OCI-LY7 (cell line): ENCODE measurements at regions not wholly inside any gene's neighbourhood (a gene's known extent, or its start where the extent isn't known, plus 50 kb on each side); places are given as distances from the start of the nearest gene placed in this dataset.

Experiments
- BruUV-seq: library from RNA; stranded (reverse); fragments of 400-500 nt; replicated peaks from 2 replicates; lab custom pipeline; 2021; lab: Mats Ljungman, UMichigan
- CTCF ChIA-PET: fragments of 300-600 bp; sonication (Branson Sonifier 250); formaldehyde crosslinking; loops from one replicate; lab custom pipeline; 2022; ENCODE audit warnings: antibody characterized with exemption; ENCODE audit not compliant: unreplicated experiment; lab: Charles Lee
- POLR2A ChIA-PET: fragments of 300-600 bp; sonication (Branson Sonifier 250); formaldehyde crosslinking; loops from one replicate; lab custom pipeline; 2022; ENCODE audit warnings: antibody characterized with exemption; lab: Charles Lee
- DNase-seq: peaks from one replicate; pipeline ENCODE4 v3.0.0-alpha.2; 2015; ENCODE audit warnings: low spot score
- H2AFZ ChIP-seq: fragments of 200-600 bp; sonication (generic), shearing (Covaris generic); 2 replicates; pipeline ENCODE4 v1.6.1; 2014; ENCODE audit warnings: mild to moderate bottlenecking, antibody characterized with exemption, low read length, moderate library complexity
- H3K27ac ChIP-seq: fragments of 200-600 bp; sonication (generic); 2 replicates; pipeline ENCODE4 v1.5.1; 2014; ENCODE audit warnings: mixed run types, low read depth, mild to moderate bottlenecking, moderate library complexity, low read length, inconsistent platforms; ENCODE audit not compliant: poor library complexity, severe bottlenecking
- H3K36me3 ChIP-seq: fragments of 200-600 bp; sonication (generic); 2 replicates; pipeline ENCODE4 v1.6.1; 2014; ENCODE audit warnings: mild to moderate bottlenecking, antibody characterized with exemption, low read length, moderate library complexity, mixed read lengths; ENCODE audit not compliant: insufficient read depth
- H3K4me1 ChIP-seq: fragments of 200-600 bp; sonication (generic); 2 replicates; pipeline ENCODE4 v1.5.1; 2014; ENCODE audit warnings: mild to moderate bottlenecking, low read length; ENCODE audit not compliant: insufficient read depth, poor library complexity, severe bottlenecking
- H3K4me2 ChIP-seq: fragments of 200-600 bp; sonication (generic); 2 replicates; pipeline ENCODE4 v1.6.1; 2014; ENCODE audit warnings: mild to moderate bottlenecking, low read length
- H3K4me3 ChIP-seq: fragments of 200-600 bp; sonication (generic); 2 replicates; pipeline ENCODE4 v1.5.1; 2014; ENCODE audit warnings: mild to moderate bottlenecking, low read depth, low read length; ENCODE audit not compliant: poor library complexity, severe bottlenecking
- H3K79me2 ChIP-seq: fragments of 200-600 bp; sonication (generic); 2 replicates; pipeline ENCODE4 v1.6.1; 2016; ENCODE audit warnings: low read depth, mild to moderate bottlenecking, low read length, moderate library complexity, mixed read lengths; ENCODE audit not compliant: insufficient read depth
- H3K9me2 ChIP-seq: fragments of 200-600 bp; sonication (generic); 2 replicates; pipeline ENCODE4 v1.6.1; 2016; ENCODE audit warnings: mild to moderate bottlenecking, low read length, mixed read lengths; ENCODE audit not compliant: insufficient read depth
- H3K9me3 ChIP-seq: fragments of 200-600 bp; sonication (generic); 2 replicates; pipeline ENCODE4 v1.6.1; 2014; ENCODE audit warnings: mild to moderate bottlenecking, mixed run types, low read length, mixed read lengths
- H4K20me1 ChIP-seq: fragments of 200-600 bp; sonication (generic); 2 replicates; pipeline ENCODE4 v1.6.1; 2014; ENCODE audit warnings: mild to moderate bottlenecking, antibody characterized with exemption, low read length, moderate library complexity, mixed read lengths; ENCODE audit not compliant: insufficient read depth
- CTCF ChIP-seq: fragments of 200-600 bp; sonication (generic); conservative IDR thresholded peaks from 2 replicates; pipeline ENCODE4 v1.5.1; 2014; ENCODE audit warnings: mild to moderate bottlenecking, antibody characterized with exemption, low read length, moderate library complexity, mixed read lengths
- EZH2phosphoT487 ChIP-seq: fragments of 200-600 bp; sonication (generic); IDR thresholded peaks from 2 replicates; pipeline ENCODE4 v1.6.1; 2018; ENCODE audit warnings: low read depth, borderline replicate concordance, mild to moderate bottlenecking, mixed run types, antibody characterized with exemption, low read length, moderate library complexity, mixed read lengths
- intact Hi-C: fragments of 100-400 bp; cut with micrococcal nuclease; formaldehyde crosslinking; loops from one replicate; pipeline ENCODE4 v1.10.0; 2022; ENCODE audit not compliant: unreplicated experiment

- POLR2A ChIA-PET = no interaction called here
- no peak overlapping the region for H3K4me2 ChIP-seq
- no peaks in the 10 kb centered on the region for H3K36me3 ChIP-seq
- no peak overlapping the region for H3K27ac ChIP-seq
- no peaks in the 10 kb centered on the region for H4K20me1 ChIP-seq
- intact Hi-C loops = no loop called here
- no peaks in the 10 kb centered on the region for H3K79me2 ChIP-seq
- H3K9me2 ChIP-seq = no peaks in the 10 kb centered on the region
- no TSS peak for BruUV-seq
- H3K4me3 ChIP-seq = no peak overlapping the region
- TF ChIP-seq EZH2phosphoT487 (no peak), CTCF (no peak)
- CTCF ChIA-PET = no interaction called here
- H2AFZ ChIP-seq = no peak overlapping the region
- no peak for DNase-seq
- H3K9me3 ChIP-seq = no peaks in the 10 kb centered on the region
- H3K4me1 ChIP-seq = no peaks in the 10 kb centered on the region
Observed at GRCh38 chr6:9172096-9172495, 736.8 kb upstream of the SLC35B3 start.

GRCh38 chr6:9168669-9169068 lies 733.3 kb upstream of the SLC35B3 start:
- no peaks in the 10 kb centered on the region for H3K36me3 ChIP-seq
- H3K9me2 ChIP-seq = no peaks in the 10 kb centered on the region
- no peaks in the 10 kb centered on the region for H3K4me1 ChIP-seq
- no peaks in the 10 kb centered on the region for H3K79me2 ChIP-seq
- no peak overlapping the region for H2AFZ ChIP-seq
- no peak overlapping the region for H3K4me2 ChIP-seq
- no peak overlapping the region for H3K27ac ChIP-seq
- H3K9me3 ChIP-seq = no peaks in the 10 kb centered on the region
- TF ChIP-seq CTCF (no peak), EZH2phosphoT487 (no peak)
- H4K20me1 ChIP-seq = no peaks in the 10 kb centered on the region
- no TSS peak for BruUV-seq
- no peak overlapping the region for H3K4me3 ChIP-seq
- POLR2A ChIA-PET = no interaction called here
- no peak for DNase-seq
- intact Hi-C loops = no loop called here
- CTCF ChIA-PET = no interaction called here

- H3K4me1 ChIP-seq = no peaks in the 10 kb centered on the region
- intact Hi-C loops = no loop called here
- no peak for DNase-seq
- ChIA-PET CTCF (no interaction called here), POLR2A (no interaction called here)
- H3K9me2 ChIP-seq = no peaks in the 10 kb centered on the region
- H3K4me2 ChIP-seq = no peak overlapping the region
- no peaks in the 10 kb centered on the region for H3K9me3 ChIP-seq
- BruUV-seq = no TSS peak
- H3K36me3 ChIP-seq = no peaks in the 10 kb centered on the region
- H3K79me2 ChIP-seq = no peaks in the 10 kb centered on the region
- no peak for TF ChIP-seq EZH2phosphoT487
- no peak for TF ChIP-seq CTCF
- H4K20me1 ChIP-seq = no peaks in the 10 kb centered on the region
- H2AFZ ChIP-seq = no peak overlapping the region
- no peak overlapping the region for H3K27ac ChIP-seq
- no peak overlapping the region for H3K4me3 ChIP-seq
Observed at GRCh38 chr6:9161731-9162130, 726.4 kb upstream of the SLC35B3 start.
